Globus pallidus (tissue), 1 donor: ENCODE measurements at regions not wholly inside any gene's neighbourhood (a gene's known extent, or its start where the extent isn't known, plus 50 kb on each side); places are given as distances from the start of the nearest gene placed in this dataset.
"Not testable (repeated sequence)": the region's sequence is repeated elsewhere in the genome, so short reads cannot be mapped to it uniquely, and the experiment has no call there.

Experiments
- DNase-seq: peaks from one replicate; pipeline ENCODE4 v3.0.0-alpha.2; 2015; ENCODE audit warnings: low spot score

DNA sequence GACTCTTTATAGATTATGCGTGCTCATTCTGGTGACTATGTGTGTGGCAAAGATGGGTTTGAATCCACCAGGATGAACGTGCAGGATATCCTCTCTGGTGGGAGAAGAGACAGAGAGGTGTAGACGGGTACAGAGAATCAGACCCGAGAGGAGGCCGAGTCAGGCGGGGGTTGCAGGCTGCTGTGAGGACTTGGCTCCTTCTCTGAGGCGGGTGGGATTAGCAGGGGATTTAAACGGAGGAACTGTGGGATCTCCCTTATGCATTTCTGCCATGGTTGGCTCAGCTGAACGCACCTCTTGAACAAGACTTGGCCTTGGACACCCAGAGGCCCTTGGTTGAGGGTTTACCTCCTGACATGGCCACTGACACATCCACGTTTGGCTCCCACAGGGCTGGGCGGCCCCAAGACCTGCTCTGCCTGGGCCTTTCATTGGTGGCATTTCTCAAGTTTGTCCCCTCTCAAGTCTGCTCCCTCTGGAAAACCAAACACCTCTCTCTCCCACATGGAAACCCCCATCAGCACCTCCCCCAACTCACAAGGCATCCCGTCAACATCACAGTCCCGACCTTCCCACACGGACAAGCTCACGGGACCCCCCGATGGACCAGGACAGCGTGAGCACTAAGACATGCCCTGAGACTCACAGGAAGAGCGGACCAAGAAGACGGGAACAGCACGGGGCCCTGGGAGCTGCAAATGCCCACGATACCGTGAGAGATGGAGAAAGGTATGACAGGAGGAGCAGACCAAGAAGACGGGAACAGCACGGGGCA lies 158.3 kb downstream of the RTP5 start:
- DNase-seq = no peak

DNA sequence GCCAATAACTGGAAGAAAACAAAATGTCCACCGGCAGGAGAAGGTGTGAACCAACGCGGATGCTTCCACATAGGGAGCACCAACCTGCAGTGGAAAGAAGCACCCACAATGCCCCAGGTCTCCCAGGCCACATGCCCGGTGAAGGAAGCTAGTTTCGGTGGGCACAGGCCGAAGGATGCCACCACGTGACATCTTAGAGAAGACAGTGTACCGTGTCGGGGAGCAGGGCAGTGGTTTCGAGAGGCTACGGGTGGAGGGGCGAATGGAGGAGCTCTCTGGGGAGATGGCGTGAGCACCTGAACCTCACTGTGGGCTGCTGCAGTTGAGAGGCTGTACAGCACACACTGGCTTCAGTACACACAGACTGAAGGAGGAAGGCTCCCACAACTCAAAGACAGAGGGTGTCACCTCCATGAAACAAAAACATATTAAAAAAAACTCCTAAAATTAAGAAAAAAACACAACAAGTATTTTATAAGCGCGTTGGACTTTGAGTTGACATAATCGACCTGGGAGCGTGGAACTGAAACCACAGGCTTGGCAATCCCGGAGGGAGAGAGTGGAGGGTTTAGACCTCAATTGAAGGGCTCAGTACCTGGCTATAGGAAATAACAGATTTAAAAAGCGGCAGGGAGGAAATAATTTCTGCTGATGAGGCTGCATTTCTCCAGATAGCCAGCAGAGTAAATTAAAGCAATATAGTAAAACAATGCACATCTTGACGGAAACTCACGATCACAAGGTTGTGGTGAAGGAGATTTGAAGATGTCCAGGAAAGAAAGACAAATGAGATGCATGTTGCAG lies 160.1 kb downstream of the RTP5 start:
- no peak for DNase-seq

DNA sequence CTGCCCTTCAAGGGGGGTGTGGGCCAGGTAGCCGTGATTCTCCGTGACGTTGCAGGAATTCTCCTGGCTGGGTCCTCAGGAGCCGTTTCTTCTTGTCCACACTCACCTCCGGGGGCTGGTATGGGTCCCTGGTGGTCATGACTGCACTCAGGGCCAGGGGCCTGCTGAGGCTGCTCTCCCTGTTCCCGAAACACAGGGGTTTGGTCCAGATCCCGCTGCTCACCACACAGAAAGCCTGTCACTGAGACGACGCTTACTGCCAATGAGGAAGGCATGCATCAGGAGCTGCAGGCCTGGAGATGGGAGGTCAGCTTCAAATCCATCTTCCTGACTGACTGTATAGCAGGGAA lies 160.7 kb downstream of the RTP5 start:
- DNase-seq = no peak

DNA sequence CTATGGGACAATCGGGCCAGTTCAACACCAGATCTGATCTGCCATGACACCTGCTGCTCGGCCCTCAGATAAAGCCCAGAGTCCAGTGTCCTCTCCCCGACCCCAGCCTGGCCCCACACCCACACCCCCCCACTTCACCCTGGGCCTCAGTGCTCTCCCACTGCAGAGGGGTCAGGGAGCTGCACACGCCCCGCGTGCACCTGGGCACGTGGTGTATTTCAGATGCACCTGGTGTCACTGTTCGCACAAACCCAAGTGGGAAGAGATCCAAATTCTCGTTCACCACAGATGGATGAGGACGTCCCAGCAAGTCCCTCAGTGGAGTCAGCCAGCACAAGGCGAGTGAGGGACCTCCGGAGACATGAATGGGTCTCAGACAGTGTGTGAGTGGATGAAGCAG lies 161.3 kb downstream of the RTP5 start:
- DNase-seq = no peak

DNA sequence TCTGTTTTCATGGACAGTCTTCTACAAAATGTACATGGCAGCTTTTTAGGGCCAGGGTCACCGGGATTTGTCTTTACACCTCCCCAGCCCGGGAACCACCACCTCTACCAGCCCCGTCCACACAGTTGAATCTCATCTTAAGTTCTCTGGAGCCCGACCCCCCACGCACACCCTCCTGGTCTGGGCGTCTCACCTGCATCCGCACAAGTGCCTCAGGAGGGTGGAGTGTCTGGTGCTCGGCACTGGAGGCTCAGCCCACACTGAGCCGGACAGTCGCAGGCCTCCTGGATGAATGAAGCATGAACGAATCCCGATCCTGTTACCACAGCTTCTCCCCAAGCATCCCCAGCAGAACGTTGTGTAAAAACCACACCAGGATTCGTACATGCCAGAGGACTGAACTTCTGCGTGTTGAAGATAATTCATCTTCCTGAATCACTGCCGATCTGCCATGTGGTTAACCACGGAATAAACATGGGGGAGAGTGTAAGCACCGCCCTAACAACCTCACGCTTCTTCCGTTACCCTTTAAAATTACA lies 162.0 kb downstream of the RTP5 start:
- DNase-seq = no peak

DNA sequence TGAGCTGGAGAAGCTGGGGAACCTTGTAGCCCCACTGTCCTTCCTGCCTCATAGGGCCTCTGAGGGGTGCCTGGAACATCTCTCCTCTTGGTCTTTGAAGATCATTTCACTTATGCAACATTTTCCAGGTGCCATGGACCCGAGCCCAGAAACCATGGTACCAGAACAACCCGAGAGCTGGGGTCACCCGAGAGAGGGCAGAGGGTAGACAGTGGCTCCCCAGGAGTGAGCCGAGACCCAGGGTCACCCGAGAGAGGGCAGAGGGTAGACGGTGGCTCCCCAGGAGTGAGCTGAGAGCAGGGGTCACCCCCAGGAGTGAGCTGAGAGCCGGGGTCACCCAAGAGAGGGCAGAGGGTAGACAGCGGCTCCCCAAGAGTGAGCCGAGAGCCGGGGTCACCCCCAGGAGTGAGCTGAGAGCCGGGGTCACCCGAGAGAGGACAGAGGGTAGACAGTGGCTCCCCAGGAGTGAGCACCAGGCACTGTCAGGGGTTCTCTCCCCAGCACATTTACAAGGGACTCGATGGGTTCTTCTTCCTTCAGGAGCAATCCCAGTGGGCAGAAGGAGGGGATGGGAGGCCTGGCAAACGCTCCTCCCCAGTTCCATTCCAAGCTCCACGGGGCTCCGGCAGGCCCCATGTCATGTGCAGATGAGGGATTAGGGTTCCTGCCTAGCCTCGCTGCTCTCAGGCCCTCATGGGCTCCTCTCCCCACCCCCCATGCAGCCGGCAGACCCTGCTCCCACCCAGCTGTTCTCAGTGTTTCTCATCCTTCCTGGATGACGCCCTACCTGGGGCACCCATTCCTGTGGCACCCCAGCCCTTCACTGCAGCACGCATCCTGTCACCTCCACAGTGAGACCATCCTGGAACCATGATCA lies 163.5 kb downstream of the RTP5 start:
- no peak for DNase-seq

DNA sequence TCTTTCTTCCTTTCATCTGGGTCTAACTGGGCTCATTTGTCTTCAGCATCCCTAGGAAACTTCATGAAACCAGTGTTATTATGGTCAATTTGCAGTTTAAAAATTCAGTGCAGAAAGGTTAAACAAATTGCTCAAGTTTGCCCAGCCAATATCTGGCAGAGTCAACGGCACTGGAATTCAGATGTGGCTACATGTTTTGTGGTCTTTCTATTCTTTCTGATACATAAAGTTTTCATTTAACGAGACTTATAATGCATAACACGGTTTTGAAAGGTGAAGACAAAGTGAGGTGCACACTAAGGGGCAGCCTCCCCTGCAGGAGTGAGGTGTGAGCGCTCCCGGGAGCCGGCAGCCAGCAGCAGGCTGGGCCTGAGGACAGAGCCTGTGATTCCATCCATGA lies 164.6 kb downstream of the RTP5 start:
- no peak for DNase-seq

DNA sequence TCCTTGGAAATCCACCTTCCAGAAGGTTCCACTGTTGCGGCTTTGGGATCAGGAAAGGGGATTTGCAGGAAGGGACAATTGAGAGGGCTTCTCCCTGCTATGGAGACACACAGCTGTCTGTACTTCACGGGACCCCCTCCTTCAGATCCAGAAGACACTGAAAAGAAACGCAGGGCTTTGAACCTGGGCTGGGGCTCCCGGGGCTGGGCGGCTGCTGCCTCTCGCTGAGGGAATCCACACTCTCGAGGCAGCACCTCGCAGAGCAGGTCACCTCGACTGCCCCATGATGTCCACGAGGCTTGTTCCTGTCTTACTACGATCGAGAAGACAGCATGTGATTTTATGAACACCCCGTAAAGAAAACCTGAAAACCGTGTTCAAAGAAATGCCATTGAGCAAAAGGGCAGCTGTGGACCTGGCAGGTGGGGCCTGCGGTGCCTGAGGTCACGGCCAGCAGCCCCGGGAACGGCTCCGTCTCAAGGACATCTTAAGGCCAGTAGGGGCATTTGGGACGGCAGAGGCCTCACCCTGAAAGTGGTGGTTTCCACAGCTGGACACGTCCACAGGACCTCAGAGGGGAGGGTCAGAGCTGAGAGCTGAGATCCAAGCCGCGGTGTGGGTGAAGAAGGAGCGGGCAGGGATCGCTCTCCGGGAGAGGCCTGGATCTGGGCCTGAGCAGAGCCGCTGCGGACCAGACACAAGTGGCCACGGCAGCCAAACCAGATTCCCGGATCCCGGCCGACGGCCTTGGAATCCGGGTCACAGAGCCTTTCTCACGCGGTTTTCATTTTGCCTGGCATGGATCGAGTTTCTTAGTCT lies 165.7 kb downstream of the RTP5 start:
- DNase-seq = no peak

DNA sequence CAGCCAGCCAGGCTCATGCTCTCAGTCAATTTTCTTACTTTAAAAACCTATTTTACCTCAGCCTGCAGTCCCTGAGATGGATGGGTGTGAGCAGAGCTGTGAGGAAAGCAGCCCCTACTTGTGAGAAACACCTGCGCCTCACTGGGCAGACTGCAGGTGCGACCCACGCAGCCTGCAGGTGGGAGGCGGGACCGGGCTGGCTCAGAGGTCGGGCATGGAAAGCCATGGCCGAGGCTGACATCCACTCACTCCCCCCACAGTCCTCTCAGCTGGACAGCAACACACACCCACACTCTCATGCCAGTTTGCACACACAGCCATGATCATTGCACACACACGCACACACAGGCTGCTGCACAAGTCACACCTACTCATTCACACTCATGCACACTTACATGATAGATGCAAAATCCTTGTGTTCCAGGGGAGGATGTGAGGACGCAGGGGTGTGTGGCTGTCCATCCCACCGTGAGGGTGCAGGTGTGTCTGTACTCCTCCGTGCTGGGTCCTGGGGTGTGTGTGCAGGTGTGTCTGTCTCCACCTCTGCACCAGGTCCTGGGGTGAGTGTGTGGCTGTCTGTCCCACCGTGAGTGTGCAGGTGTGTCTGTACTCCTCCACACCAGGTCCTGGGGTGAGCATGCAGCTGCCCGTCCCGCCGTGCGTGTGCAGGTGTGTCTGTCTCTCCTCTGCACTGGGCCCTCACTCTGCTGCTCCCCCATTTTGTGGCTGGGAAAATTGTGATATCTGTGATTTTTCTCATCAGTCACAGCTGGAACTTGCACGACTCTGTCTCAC lies 166.5 kb downstream of the RTP5 start:
- no peak for DNase-seq

DNA sequence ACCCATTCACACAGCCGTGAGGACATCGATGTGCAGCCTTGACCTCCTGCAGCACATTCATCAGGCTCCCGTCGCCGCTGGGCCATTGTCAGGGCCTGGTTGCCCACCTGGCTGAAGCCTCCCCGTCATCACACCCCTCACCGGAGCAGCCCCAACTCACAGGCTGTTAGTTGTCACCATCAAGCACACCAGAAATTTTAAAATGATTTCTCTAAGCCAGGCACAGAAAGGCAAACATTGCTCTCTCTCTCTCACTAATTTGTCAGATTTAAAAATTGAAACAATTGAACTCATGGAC lies 167.1 kb downstream of the RTP5 start:
- no peak for DNase-seq

DNA sequence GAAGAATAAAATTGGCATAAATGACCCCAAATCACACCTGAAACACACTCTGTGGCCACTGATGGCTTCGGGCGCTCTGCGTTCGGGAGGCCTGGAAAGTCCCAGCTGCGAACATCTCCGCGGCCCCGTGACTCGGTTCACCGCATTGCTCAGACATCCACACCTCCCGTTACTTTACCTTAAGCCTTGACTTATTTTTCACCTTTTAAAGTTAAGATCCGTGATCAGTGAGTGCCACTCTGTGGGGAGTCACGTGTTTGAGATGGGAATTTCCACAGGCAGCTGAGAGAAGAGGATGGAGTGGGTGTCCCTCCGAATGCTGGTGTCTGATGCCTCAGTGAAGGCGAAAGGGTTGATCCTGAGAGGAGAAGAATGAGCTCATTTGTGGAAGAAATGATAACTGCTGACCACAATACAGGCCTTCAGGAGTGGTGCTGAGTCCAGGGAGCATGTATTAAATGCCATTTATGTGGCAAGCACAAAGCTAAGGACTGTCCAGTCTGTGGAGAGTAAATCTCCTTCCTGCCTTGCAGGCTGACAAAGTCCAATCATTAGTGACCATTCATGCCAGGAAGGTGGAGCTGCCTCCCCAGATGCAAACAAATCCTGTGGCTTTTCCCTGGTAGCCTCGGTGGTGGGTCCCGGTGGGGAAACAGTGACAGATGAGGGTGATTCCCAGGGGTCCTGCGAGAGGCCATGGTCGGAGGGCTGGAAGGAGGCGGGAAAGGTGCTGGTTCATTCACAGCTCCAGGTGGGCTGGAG lies 168.8 kb downstream of the RTP5 start:
- no peak for DNase-seq

DNA sequence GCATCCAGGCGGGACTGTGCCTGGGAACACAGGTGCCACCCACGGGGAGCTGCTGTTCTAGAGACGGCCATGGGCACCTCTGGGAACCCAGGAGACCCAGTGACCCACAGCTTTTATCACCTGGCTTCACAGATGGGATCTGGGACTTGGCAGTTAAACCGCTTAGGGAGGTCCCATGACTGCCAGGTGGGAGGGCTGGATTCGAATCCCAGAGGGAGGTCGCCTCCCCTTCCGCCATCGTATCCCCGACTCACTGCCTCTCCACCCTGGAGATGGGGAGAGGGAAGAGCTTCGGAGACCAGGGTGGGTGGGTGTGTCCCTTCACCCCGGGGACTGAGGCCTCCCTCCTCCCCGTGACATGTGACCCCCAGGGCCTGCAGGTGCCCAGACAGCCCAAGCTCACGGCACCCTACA lies 169.4 kb downstream of the RTP5 start:
- DNase-seq = no peak

DNA sequence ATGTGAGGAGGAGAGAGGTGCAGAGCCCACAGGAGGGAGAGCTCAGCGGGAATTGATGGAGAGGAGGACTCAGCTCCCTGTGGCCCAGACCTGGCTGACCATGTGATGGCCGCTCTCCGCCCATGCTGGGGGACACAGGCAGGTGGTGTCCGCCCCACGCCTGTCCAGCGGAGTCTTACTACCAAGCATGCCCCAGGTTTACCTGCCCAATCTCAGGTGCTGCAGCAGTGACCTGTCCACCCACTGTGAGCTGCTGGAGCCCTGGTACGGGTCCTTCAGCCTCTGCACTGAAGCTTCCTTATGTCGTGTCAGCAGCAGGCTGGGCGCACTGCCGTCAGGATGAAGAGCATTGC lies 170.8 kb downstream of the RTP5 start:
- no peak for DNase-seq

DNA sequence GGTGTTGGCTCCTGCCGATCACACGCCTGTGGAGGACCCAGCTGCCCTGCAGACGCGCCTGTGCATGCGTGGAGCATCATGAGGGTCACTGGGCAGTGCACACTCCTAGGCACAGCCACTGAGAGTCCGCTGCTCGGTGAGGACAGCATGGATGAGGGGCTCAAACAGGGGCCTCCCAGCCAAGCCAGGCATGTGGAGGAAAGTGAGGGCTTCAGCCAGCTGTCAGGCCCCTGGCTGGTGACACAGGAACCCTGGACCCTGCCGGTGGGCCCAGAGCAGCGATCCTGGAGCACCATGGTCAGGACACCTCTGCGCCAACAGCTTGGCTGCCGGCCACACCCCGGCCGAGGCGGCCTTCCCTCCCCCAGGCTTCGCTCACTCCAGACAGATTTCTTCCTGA lies 171.2 kb downstream of the RTP5 start:
- DNase-seq = no peak

DNA sequence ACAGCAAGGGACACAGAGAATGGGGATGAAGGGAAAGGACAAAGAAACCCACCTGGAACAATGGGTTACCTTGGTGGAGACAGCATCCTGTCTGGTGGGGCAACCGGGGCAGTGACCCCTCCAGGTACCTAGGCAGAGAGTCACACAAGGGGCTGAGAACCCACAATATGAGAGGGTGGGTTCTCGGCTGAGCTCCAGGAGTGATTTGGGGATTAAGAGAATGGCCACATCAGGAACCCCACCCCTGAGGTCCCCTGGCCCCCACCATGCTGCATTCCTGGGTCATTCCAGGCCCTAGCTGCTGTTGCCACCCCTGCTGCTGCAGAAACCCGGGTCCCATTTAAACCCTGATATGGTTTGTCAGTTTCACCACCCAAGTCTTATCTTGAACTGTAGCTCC lies 172.3 kb downstream of the RTP5 start:
- DNase-seq = no peak

DNA sequence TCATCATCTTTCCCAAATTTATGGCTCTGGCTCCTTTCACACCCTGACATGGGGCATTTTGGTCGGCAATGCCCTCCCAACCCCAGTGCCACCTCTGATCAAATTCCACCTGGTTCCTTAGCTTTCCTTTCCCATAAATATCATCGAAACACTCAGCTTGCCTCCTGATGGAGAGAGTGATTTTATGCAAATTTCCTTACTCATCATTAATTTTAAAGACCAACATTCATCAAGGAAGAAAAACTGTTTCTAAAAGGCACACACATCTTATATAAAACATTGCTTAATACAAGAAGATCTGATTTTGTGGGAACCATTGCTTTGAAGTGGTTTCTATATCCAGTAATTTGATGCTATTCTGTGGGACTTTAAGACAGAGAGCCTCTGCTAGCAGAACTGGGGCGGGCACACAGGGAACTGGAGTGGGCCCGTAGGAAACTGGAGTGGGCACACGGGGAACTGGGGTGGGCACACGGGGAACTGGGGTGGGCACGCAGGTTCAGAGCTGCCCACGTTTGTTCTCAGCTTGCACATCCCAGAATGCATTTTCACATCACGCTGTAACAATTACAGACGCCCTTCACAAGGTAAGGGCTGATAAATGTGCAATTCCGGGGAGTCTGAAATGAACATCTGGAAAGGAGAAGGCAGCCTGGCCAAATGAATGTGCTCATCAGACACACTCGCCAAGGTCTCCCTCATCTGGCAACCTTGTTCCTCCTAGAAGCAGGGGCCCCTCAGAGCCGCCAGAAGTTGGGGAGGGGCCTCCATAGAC lies 174.2 kb downstream of the RTP5 start:
- DNase-seq = no peak

DNA sequence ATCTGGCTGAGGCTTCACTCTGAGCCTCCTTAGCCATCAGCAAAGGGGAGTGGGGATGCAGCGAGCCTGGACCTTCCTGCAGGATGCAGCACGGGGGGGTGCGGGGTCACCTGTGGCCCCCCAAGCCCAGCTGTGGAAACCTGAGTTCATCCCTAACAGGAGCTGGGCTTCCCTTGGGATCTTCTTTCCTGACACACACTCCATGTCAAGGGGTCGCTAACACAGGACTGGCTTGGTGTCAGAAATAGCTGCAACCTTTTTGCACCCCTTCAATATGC lies 174.7 kb downstream of the RTP5 start:
- no peak for DNase-seq

DNA sequence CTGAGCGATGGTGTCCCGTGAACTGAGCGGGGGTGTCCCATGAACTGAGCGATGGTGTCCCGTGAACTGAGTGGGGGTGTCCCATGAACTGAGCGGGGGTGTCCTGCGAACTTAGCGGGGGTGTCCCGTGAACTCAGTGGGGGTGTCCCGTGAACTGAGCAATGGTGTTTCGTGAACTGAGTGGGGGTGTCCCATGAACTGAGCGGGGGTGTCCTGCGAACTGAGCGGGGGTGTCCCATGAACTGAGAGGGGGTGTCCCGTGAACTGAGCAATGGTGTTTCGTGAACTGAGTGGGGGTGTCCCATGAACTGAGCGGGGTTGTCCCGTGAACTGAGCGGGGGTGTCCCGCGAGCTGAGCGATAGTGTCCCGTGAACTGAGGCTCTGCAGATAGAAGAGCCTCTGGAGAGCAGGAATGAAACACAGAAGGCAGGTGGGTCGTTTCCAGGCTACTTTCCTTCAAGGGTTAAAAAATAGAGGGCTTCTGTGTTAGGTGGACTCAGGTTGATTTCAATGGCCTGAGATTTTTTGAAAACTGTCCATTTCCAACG lies 176.1 kb downstream of the RTP5 start:
- DNase-seq = not testable (repeated sequence)

DNA sequence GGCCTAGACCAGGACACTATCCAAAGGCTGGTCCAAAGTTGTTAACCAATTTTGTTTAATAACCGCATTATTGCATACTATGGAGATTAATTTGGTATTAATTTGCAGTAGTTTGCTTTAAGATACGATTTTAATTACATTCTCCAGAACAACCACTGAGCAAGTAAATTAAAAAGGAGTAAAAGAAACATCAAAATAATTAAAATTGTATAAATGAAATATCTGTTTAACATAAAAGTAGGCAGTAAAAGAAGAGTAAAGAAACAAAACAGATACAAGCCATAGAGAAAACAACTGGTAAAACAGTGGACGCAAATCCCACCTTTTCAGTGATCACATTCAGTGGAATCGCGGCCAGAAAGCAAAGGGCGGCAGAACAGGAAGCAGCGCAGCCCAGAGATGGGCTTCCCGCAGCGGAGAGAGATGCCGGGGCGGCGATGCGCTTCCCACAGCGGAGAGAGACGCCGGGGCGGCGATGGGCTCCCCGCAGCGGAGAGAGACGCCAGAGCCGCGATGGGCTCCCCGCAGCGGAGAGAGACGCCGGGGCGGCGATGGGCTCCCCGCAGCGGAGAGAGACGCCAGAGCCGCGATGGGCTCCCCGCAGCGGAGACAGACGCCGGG lies 176.8 kb downstream of the RTP5 start:
- DNase-seq = no peak
